ENCODE measurements at regions not wholly inside any gene's neighbourhood (a gene's known extent, or its start where the extent isn't known, plus 50 kb on each side); places are given as distances from the start of the nearest gene placed in this dataset.
A peak's percentile ranks its signal among the peaks of the same experiment; 100 is the strongest.

DNA sequence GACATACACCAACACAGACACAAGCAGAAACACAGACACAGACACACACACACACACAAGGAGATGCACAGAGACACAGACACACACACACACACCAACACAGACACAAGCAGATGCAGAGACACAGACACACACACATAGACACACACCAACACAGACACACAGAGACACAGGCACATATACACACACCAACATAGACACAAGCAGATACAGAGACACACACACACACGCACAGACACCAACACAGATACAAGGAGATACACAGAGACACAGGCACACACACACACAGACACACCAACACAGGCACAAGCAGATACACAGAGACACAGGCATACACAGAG is 347.2 kb upstream of the KLF6 start:
- peaks cover 49% of the 10 kb centered on the region for H3K4me1 Mint-ChIP-seq
- Histone ChIP-seq H4K20me1 (ENCODE audit: control insufficient read depth, insufficient read depth, low read length, poor library complexity, severe bottlenecking) (no peaks in the 10 kb centered on the region), H3K4me1 (ENCODE audit: control insufficient read depth in 2 of 2, insufficient read depth in 2 of 2, low read length in 2 of 2) (peaks cover 71 to 73% of the 10 kb centered on the region in 2 donors), H3K27me3 (replicated peaks in 1 of 4; ENCODE audit: control extremely low read depth in 1 of 4, control insufficient read depth in 3 of 4, insufficient read depth in 4 of 4, low read length in 3 of 4) (no peaks in the 10 kb centered on the region), H2AFZ (ENCODE audit: insufficient read depth, low read depth, low read length, poor library complexity, severe bottlenecking) (no peak overlapping the region), H3K79me2 (ENCODE audit: control insufficient read depth, insufficient read depth, low read length) (no peaks in the 10 kb centered on the region), H3K9ac (ENCODE audit: low read length) (peak overlapping the region; percentile 22), H3K9me3 (ENCODE audit: control extremely low read depth in 1 of 3, control insufficient read depth in 2 of 3, insufficient read depth in 1 of 3, low read length in 2 of 3) (no peaks in the 10 kb centered on the region), H3K36me3 (replicated peaks in 1 of 2; ENCODE audit: control extremely low read depth in 1 of 2, control insufficient read depth in 1 of 2, extremely low read depth in 1 of 2, insufficient read depth in 2 of 2, low read length in 1 of 2) (no peaks in the 10 kb centered on the region), H3K4me2 (replicated peaks; ENCODE audit: low read depth, low read length, poor library complexity, severe bottlenecking) (peak overlapping the region; percentile 75), H3K4me3 (ENCODE audit: control extremely low read depth in 1 of 5, extremely low read depth in 1 of 5, insufficient read depth in 1 of 5, low read depth in 2 of 5, low read length in 4 of 5) (peak overlapping the region in 1 of 5 experiments; percentile 21), H3K27ac (ENCODE audit: low read length in 2 of 2) (no peak overlapping the region)
- intact Hi-C loops (cut with micrococcal nuclease) = loop anchor here (5.0 to 10.0 kb wide), 4 partner anchors 53 to 647 kb away; no protein-coding TSS in a partner anchor
- no peak overlapping the region for H3K4me3 Mint-ChIP-seq
- no peak for TF ChIP-seq EZH2 (IDR thresholded peaks at IDR 0.05; ENCODE audit: borderline replicate concordance, insufficient read depth, low read depth, low read length, poor library complexity, severe bottlenecking)
- TF ChIP-seq, protein P1, sequence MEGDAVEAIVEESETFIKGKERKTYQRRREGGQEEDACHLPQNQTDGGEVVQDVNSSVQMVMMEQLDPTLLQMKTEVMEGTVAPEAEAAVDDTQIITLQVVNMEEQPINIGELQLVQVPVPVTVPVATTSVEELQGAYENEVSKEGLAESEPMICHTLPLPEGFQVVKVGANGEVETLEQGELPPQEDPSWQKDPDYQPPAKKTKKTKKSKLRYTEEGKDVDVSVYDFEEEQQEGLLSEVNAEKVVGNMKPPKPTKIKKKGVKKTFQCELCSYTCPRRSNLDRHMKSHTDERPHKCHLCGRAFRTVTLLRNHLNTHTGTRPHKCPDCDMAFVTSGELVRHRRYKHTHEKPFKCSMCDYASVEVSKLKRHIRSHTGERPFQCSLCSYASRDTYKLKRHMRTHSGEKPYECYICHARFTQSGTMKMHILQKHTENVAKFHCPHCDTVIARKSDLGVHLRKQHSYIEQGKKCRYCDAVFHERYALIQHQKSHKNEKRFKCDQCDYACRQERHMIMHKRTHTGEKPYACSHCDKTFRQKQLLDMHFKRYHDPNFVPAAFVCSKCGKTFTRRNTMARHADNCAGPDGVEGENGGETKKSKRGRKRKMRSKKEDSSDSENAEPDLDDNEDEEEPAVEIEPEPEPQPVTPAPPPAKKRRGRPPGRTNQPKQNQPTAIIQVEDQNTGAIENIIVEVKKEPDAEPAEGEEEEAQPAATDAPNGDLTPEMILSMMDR (IDR thresholded peaks at IDR 0.05) = no peak
- POLR2A ChIA-PET = interaction anchor here (0.6 to 1.9 kb wide), 5 partner anchors 74 to 434 kb away, joined by 4 to 10 read pairs (median 4); partner anchors contain the start of gene KLF6
- DNase-seq (no peak), ATAC-seq (ENCODE audit: low read depth) (no peak)
- H3K9me3 Mint-ChIP-seq (ENCODE audit: insufficient read depth) = no peaks in the 10 kb centered on the region
- CTCF ChIA-PET = interaction anchor here (0.6 kb wide), 1 partner anchor 81 kb away, joined by 5 read pairs; no protein-coding TSS in a partner anchor
- no peak overlapping the region for H3K27ac Mint-ChIP-seq
- 100% methylated on average over 1 of the region's 1 CpG for WGBS (ENCODE audit: insufficient coverage)
- no peaks in the 10 kb centered on the region for H3K27me3 Mint-ChIP-seq

GRCh38 chr10:4131407-4132215 is 346.6 kb upstream of the KLF6 start:
- Histone ChIP-seq H3K9ac (ENCODE audit: low read length) (peak overlapping the region; percentile 48), H3K4me2 (replicated peaks; ENCODE audit: low read depth, low read length, poor library complexity, severe bottlenecking) (peak overlapping the region; percentile 75), H4K20me1 (ENCODE audit: control insufficient read depth, insufficient read depth, low read length, poor library complexity, severe bottlenecking) (no peaks in the 10 kb centered on the region), H2AFZ (ENCODE audit: insufficient read depth, low read depth, low read length, poor library complexity, severe bottlenecking) (no peak overlapping the region), H3K4me3 (ENCODE audit: control extremely low read depth in 1 of 5, extremely low read depth in 1 of 5, insufficient read depth in 1 of 5, low read depth in 2 of 5, low read length in 4 of 5) (peak overlapping the region in 4 of 5 experiments; percentile 0 to 51 (median 32)), H3K27ac (ENCODE audit: low read length in 2 of 2) (peak overlapping the region; percentile 21 to 71), H3K27me3 (replicated peaks in 1 of 4; ENCODE audit: control extremely low read depth in 1 of 4, control insufficient read depth in 3 of 4, insufficient read depth in 4 of 4, low read length in 3 of 4) (no peaks in the 10 kb centered on the region), H3K9me3 (ENCODE audit: control extremely low read depth in 1 of 3, control insufficient read depth in 2 of 3, insufficient read depth in 1 of 3, low read length in 2 of 3) (peaks cover 0 to 3% (median 0%) of the 10 kb centered on the region in 3 donors), H3K79me2 (ENCODE audit: control insufficient read depth, insufficient read depth, low read length) (no peaks in the 10 kb centered on the region), H3K4me1 (ENCODE audit: control insufficient read depth in 2 of 2, insufficient read depth in 2 of 2, low read length in 2 of 2) (peaks cover 70 to 71% of the 10 kb centered on the region in 2 donors), H3K36me3 (replicated peaks in 1 of 2; ENCODE audit: control extremely low read depth in 1 of 2, control insufficient read depth in 1 of 2, extremely low read depth in 1 of 2, insufficient read depth in 2 of 2, low read length in 1 of 2) (no peaks in the 10 kb centered on the region)
- no peak overlapping the region for H3K4me3 Mint-ChIP-seq
- intact Hi-C loops (cut with micrococcal nuclease) = loop anchor here (1.0 to 10.0 kb wide), 5 partner anchors 10 to 647 kb away; no protein-coding TSS in a partner anchor
- H3K9me3 Mint-ChIP-seq (ENCODE audit: insufficient read depth) = no peaks in the 10 kb centered on the region
- ChIA-PET CTCF (interaction anchor here (0.6 kb wide), 3 partner anchors 81 to 525 kb away, joined by 3 to 5 read pairs (median 4); no protein-coding TSS in a partner anchor), POLR2A (interaction anchor here (0.6 to 1.9 kb wide), 9 partner anchors 11 to 434 kb away, joined by 4 to 10 read pairs (median 5); partner anchors contain the start of gene KLF6)
- H3K27ac Mint-ChIP-seq = no peak overlapping the region
- TF ChIP-seq EZH2 (IDR thresholded peaks at IDR 0.05; ENCODE audit: borderline replicate concordance, insufficient read depth, low read depth, low read length, poor library complexity, severe bottlenecking) = no peak
- TF ChIP-seq, protein P1 (IDR thresholded peaks at IDR 0.05) = no peak
- 55% methylated on average over 2 of the region's 5 CpGs for WGBS (ENCODE audit: insufficient coverage)
- no peaks in the 10 kb centered on the region for H3K27me3 Mint-ChIP-seq
- H3K4me1 Mint-ChIP-seq = peaks cover 45% of the 10 kb centered on the region
- ATAC-seq (ENCODE audit: low read depth) = peak; percentile 71
- peak; percentile 79 for DNase-seq

Measured in B cell (primary cell).